ENCODE measurements at regions not wholly inside any gene's neighbourhood (a gene's known extent, or its start where the extent isn't known, plus 50 kb on each side); places are given as distances from the start of the nearest gene placed in this dataset.

DNA sequence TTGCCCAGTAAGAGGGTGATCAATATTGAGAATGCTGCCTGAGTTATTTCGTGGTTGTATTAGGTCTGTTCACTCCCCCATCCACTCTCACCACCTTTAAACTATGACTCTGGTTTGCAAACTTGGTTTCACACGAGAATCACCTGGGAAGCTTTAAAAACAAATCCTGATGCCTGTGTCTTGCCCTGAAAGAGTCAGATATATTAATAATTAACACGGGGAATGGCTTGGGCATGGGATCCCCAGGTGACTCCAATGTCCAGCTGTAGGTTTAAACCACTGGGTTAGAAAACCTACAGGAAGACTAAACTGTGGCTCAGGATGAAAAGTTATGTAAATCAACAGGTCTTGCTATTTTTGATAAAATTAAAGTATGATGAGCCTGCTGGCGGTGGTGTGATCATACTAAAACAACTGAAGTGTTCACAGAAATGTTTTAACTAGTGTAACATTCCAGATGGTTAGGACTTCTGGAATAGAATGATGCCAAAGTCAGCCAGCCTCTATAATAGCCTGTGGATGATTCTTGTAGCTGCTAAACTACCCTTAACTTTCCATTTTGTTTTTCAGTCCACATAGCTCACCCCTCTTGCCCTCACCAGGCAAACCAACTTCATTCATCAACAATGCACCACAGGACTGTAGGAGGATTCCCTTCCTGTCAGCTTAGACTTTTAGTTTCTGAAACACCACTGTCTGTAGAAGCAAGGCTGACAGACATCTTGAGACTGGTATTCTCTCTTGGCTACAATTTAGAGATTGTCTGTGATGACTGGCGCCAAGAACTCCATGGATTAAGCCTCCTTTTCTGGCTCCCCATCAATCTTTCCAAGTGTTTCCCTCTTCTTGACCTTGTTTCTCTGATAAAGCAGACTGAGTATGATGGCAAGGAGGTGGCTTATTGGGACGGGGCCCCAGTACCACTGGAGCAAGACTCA lies 119.1 kb upstream of the ADAMTS9 start:
- DNase-seq (ENCODE audit: low read depth in 1 of 2, low spot score in 1 of 2), result no peak
- no peak overlapping the region for H3K27ac ChIP-seq (replicated peaks)
- no peaks in the 10 kb centered on the region for H3K27me3 ChIP-seq (ENCODE audit: insufficient read depth, poor library complexity, severe bottlenecking)
- no peak overlapping the region for H3K4me3 ChIP-seq (replicated peaks; ENCODE audit: insufficient read depth, low read length)
- TF ChIP-seq CTCF (IDR thresholded peaks at IDR 0.05; ENCODE audit: insufficient read depth, low read length) (no peak), SPI1 (IDR thresholded peaks at IDR 0.05; ENCODE audit: borderline replicate concordance, low read depth) (no peak), POLR2AphosphoS5 (IDR thresholded peaks at IDR 0.05; ENCODE audit: low read depth) (no peak), GABPA (IDR thresholded peaks at IDR 0.05; ENCODE audit: low read depth) (no peak)
- TF ChIP-seq, protein P1, sequence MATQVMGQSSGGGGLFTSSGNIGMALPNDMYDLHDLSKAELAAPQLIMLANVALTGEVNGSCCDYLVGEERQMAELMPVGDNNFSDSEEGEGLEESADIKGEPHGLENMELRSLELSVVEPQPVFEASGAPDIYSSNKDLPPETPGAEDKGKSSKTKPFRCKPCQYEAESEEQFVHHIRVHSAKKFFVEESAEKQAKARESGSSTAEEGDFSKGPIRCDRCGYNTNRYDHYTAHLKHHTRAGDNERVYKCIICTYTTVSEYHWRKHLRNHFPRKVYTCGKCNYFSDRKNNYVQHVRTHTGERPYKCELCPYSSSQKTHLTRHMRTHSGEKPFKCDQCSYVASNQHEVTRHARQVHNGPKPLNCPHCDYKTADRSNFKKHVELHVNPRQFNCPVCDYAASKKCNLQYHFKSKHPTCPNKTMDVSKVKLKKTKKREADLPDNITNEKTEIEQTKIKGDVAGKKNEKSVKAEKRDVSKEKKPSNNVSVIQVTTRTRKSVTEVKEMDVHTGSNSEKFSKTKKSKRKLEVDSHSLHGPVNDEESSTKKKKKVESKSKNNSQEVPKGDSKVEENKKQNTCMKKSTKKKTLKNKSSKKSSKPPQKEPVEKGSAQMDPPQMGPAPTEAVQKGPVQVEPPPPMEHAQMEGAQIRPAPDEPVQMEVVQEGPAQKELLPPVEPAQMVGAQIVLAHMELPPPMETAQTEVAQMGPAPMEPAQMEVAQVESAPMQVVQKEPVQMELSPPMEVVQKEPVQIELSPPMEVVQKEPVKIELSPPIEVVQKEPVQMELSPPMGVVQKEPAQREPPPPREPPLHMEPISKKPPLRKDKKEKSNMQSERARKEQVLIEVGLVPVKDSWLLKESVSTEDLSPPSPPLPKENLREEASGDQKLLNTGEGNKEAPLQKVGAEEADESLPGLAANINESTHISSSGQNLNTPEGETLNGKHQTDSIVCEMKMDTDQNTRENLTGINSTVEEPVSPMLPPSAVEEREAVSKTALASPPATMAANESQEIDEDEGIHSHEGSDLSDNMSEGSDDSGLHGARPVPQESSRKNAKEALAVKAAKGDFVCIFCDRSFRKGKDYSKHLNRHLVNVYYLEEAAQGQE (IDR thresholded peaks at IDR 0.05; ENCODE audit: insufficient replicate concordance, low read depth), result no peak

DNA sequence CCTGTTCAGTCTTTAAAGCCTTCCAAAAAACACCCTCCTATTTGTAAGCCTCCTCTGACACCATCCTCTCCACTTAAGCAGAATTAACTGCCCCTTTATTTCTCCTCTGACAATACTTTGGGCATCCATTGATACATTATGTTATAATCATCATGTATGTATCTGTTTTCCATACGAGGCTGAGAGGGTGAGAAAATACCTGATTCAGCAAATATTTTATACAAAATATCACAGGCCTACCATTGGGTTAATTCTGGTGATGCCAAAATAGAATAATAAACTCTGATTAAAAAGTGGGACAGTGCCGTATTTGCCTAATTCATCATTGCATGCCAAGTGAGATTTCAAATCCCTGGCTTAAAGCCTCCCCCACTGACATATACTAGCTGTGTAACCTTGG lies 118.2 kb upstream of the ADAMTS9 start:
- no peak overlapping the region for H3K27ac ChIP-seq (replicated peaks)
- H3K4me3 ChIP-seq (replicated peaks; ENCODE audit: insufficient read depth, low read length), result no peak overlapping the region
- no peak for DNase-seq (ENCODE audit: low read depth in 1 of 2, low spot score in 1 of 2)
- no peaks in the 10 kb centered on the region for H3K27me3 ChIP-seq (ENCODE audit: insufficient read depth, poor library complexity, severe bottlenecking)
- TF ChIP-seq POLR2AphosphoS5 (IDR thresholded peaks at IDR 0.05; ENCODE audit: low read depth) (no peak), GABPA (IDR thresholded peaks at IDR 0.05; ENCODE audit: low read depth) (no peak), CTCF (IDR thresholded peaks at IDR 0.05; ENCODE audit: insufficient read depth, low read length) (no peak), SPI1 (IDR thresholded peaks at IDR 0.05; ENCODE audit: borderline replicate concordance, low read depth) (no peak)
- TF ChIP-seq, protein P1 (IDR thresholded peaks at IDR 0.05; ENCODE audit: insufficient replicate concordance, low read depth), result no peak

GRCh38 chr3:64805248-64805647 lies 117.4 kb upstream of the ADAMTS9 start:
- TF ChIP-seq SPI1 (IDR thresholded peaks at IDR 0.05; ENCODE audit: borderline replicate concordance, low read depth) (no peak), POLR2AphosphoS5 (IDR thresholded peaks at IDR 0.05; ENCODE audit: low read depth) (no peak), GABPA (IDR thresholded peaks at IDR 0.05; ENCODE audit: low read depth) (no peak), CTCF (IDR thresholded peaks at IDR 0.05; ENCODE audit: insufficient read depth, low read length) (no peak)
- TF ChIP-seq, protein P1 (IDR thresholded peaks at IDR 0.05; ENCODE audit: insufficient replicate concordance, low read depth), result no peak
- Histone ChIP-seq H3K27ac (replicated peaks) (no peak overlapping the region), H3K27me3 (ENCODE audit: insufficient read depth, poor library complexity, severe bottlenecking) (no peaks in the 10 kb centered on the region), H3K4me3 (replicated peaks; ENCODE audit: insufficient read depth, low read length) (no peak overlapping the region)
- DNase-seq (ENCODE audit: low read depth in 1 of 2, low spot score in 1 of 2), result no peak

All from HL-60 (cell line).